ENCODE measurements at regions not wholly inside any gene's neighbourhood (a gene's known extent, or its start where the extent isn't known, plus 50 kb on each side); places are given as distances from the start of the nearest gene placed in this dataset.

DNA sequence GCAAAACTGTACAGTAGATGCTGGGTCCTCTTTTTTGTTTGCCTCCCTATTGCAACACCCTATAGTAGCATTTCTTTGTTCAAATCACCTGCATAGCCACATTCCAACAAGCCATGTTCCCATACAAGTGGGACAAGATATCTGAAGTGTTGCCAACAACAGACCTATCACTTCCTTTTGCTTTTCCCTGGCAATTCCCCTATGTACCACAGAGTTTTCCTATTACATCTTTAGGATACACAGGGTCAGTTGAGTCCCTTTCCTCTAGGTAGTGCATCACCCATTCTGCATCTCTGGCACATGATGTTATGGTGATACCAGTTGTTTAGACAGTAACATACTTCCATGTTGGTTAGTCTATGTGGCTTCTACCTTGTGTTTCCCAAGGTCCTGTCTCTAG, 125.1 kb upstream of the FBXL7 start:
- DNase-seq, result no peak
- H3K4me3 ChIP-seq (ENCODE audit: low read length), result no peak overlapping the region

DNA sequence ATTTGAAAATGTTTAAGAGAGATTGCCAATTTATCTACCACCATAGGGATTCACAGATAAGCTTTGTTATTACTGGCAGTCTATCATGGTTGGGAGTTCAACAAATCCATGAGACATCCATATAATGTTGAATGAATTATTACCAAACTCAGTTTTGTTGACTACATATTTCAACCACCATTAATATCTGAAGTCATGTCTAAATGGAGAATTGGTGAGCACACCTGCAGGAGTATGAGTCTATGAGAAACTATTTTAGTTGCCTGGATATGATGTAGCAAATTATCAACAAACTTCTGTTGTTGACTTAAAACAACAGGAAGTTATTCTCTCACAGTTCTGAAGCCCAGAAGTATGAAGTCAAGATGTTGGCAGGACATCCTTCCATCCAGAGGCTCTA, 126.8 kb upstream of the FBXL7 start:
- H3K4me1 ChIP-seq (ENCODE audit: control insufficient read depth, low read depth, low read length), result no peaks in the 10 kb centered on the region
- no peaks in the 10 kb centered on the region for H3K79me2 ChIP-seq (ENCODE audit: control insufficient read depth, insufficient read depth, low read length)
- no peak overlapping the region for H2BK5ac ChIP-seq (ENCODE audit: low read length)
- H3K27ac ChIP-seq (ENCODE audit: low read depth, low read length), result no peak overlapping the region
- H3K4ac ChIP-seq (ENCODE audit: low read depth, low read length), result no peak overlapping the region
- no peak overlapping the region for H3K9ac ChIP-seq (ENCODE audit: low read length)
- no peak overlapping the region for H3K4me2 ChIP-seq (ENCODE audit: low read length)
- no peak overlapping the region for H2AK5ac ChIP-seq (ENCODE audit: low read length)
- no peak overlapping the region for H4K5ac ChIP-seq (ENCODE audit: low read length)
- H2BK15ac ChIP-seq (replicated peaks; ENCODE audit: low read depth), result no peak overlapping the region
- no peak overlapping the region for H3K18ac ChIP-seq (ENCODE audit: low read length)
- no peak overlapping the region for H3K23ac ChIP-seq (ENCODE audit: low read length)
- no peak for DNase-seq
- no peaks in the 10 kb centered on the region for H3K27me3 ChIP-seq (ENCODE audit: insufficient read depth, low read length, poor library complexity)
- no peaks in the 10 kb centered on the region for H3K79me1 ChIP-seq (ENCODE audit: low read length)
- H3K56ac ChIP-seq (ENCODE audit: low read length), result no peak overlapping the region
- no peak overlapping the region for H2BK120ac ChIP-seq (ENCODE audit: low read depth, low read length)
- H3K4me3 ChIP-seq (ENCODE audit: low read length), result no peak overlapping the region
- no peaks in the 10 kb centered on the region for H3K36me3 ChIP-seq (ENCODE audit: control insufficient read depth, insufficient read depth, low read length)
- H4K8ac ChIP-seq (ENCODE audit: low read depth, low read length), result no peak overlapping the region

More for the DNA sequence above, 125.1 kb upstream of the FBXL7 start:
- Histone ChIP-seq H4K5ac (ENCODE audit: low read length) (no peak overlapping the region), H3K36me3 (ENCODE audit: control insufficient read depth, insufficient read depth, low read length) (no peaks in the 10 kb centered on the region), H3K56ac (ENCODE audit: low read length) (no peak overlapping the region), H3K79me1 (ENCODE audit: low read length) (no peaks in the 10 kb centered on the region), H2BK120ac (ENCODE audit: low read depth, low read length) (no peak overlapping the region), H3K9ac (ENCODE audit: low read length) (no peak overlapping the region), H2AK5ac (ENCODE audit: low read length) (no peak overlapping the region), H3K18ac (ENCODE audit: low read length) (no peak overlapping the region), H3K4ac (ENCODE audit: low read depth, low read length) (no peak overlapping the region), H3K4me1 (ENCODE audit: control insufficient read depth, low read depth, low read length) (no peaks in the 10 kb centered on the region), H3K4me2 (ENCODE audit: low read length) (no peak overlapping the region), H3K79me2 (ENCODE audit: control insufficient read depth, insufficient read depth, low read length) (no peaks in the 10 kb centered on the region), H3K27ac (ENCODE audit: low read depth, low read length) (no peak overlapping the region), H2BK15ac (replicated peaks; ENCODE audit: low read depth) (no peak overlapping the region), H3K23ac (ENCODE audit: low read length) (no peak overlapping the region), H3K27me3 (ENCODE audit: insufficient read depth, low read length, poor library complexity) (no peaks in the 10 kb centered on the region), H2BK5ac (ENCODE audit: low read length) (no peak overlapping the region), H4K8ac (ENCODE audit: low read depth, low read length) (no peak overlapping the region)

DNA sequence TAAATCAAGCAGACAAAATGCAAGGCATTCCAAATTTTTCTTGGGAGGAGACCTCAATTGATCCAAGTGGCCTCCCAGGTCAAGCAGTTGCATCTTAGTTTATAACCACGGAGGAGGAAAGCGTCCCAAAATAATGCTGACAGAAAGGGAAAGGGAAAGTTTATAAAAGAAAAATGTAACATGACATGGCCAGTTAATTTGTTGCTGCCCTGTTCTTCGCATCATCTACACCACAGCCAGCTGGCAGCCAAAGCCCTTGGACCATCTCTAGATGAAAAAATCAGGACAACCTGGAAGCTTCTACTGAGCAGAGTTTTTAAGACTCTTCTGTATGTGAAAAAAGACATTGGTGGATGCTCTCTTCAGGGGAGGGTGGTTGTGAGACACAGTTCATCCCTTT, 128.8 kb upstream of the FBXL7 start:
- H3K36me3 ChIP-seq (ENCODE audit: control insufficient read depth, insufficient read depth, low read length), result no peaks in the 10 kb centered on the region
- H2BK15ac ChIP-seq (replicated peaks; ENCODE audit: low read depth), result no peak overlapping the region
- H3K4me3 ChIP-seq (ENCODE audit: low read length), result no peak overlapping the region
- no peaks in the 10 kb centered on the region for H3K27me3 ChIP-seq (ENCODE audit: insufficient read depth, low read length, poor library complexity)
- no peak overlapping the region for H3K27ac ChIP-seq (ENCODE audit: low read depth, low read length)
- no peak overlapping the region for H3K9ac ChIP-seq (ENCODE audit: low read length)
- no peak overlapping the region for H4K8ac ChIP-seq (ENCODE audit: low read depth, low read length)
- no peaks in the 10 kb centered on the region for H3K79me2 ChIP-seq (ENCODE audit: control insufficient read depth, insufficient read depth, low read length)
- H3K4me1 ChIP-seq (ENCODE audit: control insufficient read depth, low read depth, low read length), result no peaks in the 10 kb centered on the region
- H4K5ac ChIP-seq (ENCODE audit: low read length), result no peak overlapping the region
- no peak overlapping the region for H3K18ac ChIP-seq (ENCODE audit: low read length)
- no peak overlapping the region for H3K4ac ChIP-seq (ENCODE audit: low read depth, low read length)
- H2BK5ac ChIP-seq (ENCODE audit: low read length), result no peak overlapping the region
- no peak for DNase-seq
- H3K4me2 ChIP-seq (ENCODE audit: low read length), result no peak overlapping the region
- no peaks in the 10 kb centered on the region for H3K79me1 ChIP-seq (ENCODE audit: low read length)
- H3K56ac ChIP-seq (ENCODE audit: low read length), result no peak overlapping the region
- no peak overlapping the region for H2BK120ac ChIP-seq (ENCODE audit: low read depth, low read length)
- no peak overlapping the region for H2AK5ac ChIP-seq (ENCODE audit: low read length)
- no peak overlapping the region for H3K23ac ChIP-seq (ENCODE audit: low read length)
- no CpG with 5 or more reads among the region's 3 CpGs for WGBS (ENCODE audit: extremely low coverage, insufficient coverage, low lambda C conversion rate)

DNA sequence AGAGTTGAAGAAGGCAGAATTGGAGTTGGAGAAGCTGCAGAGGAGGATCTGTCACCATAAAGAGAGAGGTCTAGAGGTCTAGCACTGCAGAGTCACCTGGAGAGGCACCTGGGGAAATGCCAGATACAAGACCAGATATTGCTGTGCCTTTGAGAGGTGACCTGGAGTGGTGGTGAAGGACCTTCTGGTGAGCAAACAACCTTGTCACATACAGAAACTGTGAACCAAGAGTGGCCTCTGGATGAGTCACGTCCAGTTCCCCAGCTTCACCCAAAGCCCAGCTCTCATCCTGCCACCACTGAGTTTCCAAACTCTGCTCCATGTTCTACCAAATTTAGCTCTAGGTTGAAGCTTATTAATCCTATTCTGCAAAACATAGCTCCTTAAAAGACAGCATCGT, 131.1 kb upstream of the FBXL7 start:
- Histone ChIP-seq H3K27ac (ENCODE audit: low read depth, low read length) (no peak overlapping the region), H2BK120ac (ENCODE audit: low read depth, low read length) (no peak overlapping the region), H3K18ac (ENCODE audit: low read length) (no peak overlapping the region), H4K5ac (ENCODE audit: low read length) (no peak overlapping the region), H3K4me3 (ENCODE audit: low read length) (no peak overlapping the region), H2AK5ac (ENCODE audit: low read length) (no peak overlapping the region), H3K4me1 (ENCODE audit: control insufficient read depth, low read depth, low read length) (no peaks in the 10 kb centered on the region), H3K79me1 (ENCODE audit: low read length) (no peaks in the 10 kb centered on the region), H2BK5ac (ENCODE audit: low read length) (no peak overlapping the region), H3K4ac (ENCODE audit: low read depth, low read length) (no peak overlapping the region), H3K23ac (ENCODE audit: low read length) (no peak overlapping the region), H2BK15ac (replicated peaks; ENCODE audit: low read depth) (no peak overlapping the region), H3K27me3 (ENCODE audit: insufficient read depth, low read length, poor library complexity) (no peaks in the 10 kb centered on the region), H4K8ac (ENCODE audit: low read depth, low read length) (no peak overlapping the region), H3K56ac (ENCODE audit: low read length) (no peak overlapping the region), H3K4me2 (ENCODE audit: low read length) (no peak overlapping the region), H3K9ac (ENCODE audit: low read length) (no peak overlapping the region), H3K36me3 (ENCODE audit: control insufficient read depth, insufficient read depth, low read length) (no peaks in the 10 kb centered on the region), H3K79me2 (ENCODE audit: control insufficient read depth, insufficient read depth, low read length) (no peaks in the 10 kb centered on the region)
- no peak for DNase-seq
- no CpG with 5 or more reads among the region's 2 CpGs for WGBS (ENCODE audit: extremely low coverage, insufficient coverage, low lambda C conversion rate)

DNA sequence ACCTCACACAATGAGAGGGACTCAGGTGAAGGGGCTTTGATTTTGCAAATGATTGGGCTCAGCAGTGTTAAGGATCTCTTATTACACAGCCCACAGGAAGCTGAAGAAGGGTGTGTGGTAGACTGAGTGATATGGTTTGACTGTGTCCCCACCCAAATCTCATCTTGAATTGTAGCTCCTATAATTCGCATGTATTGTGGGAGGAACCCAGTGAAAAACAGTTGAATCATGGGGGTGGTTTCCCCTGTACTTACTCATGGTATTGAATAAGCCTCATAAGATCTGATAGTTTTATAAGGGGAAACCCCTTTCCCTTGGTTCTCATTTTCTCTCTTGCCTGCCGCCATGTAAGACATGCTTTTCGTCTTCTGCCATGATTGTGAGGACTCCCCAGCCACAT, 132.5 kb upstream of the FBXL7 start:
- no peak overlapping the region for H2BK120ac ChIP-seq (ENCODE audit: low read depth, low read length)
- H3K4me1 ChIP-seq (ENCODE audit: control insufficient read depth, low read depth, low read length), result no peaks in the 10 kb centered on the region
- DNase-seq, result no peak
- no peak overlapping the region for H4K8ac ChIP-seq (ENCODE audit: low read depth, low read length)
- no peak overlapping the region for H3K56ac ChIP-seq (ENCODE audit: low read length)
- H2AK5ac ChIP-seq (ENCODE audit: low read length), result no peak overlapping the region
- H3K9ac ChIP-seq (ENCODE audit: low read length), result no peak overlapping the region
- no peak overlapping the region for H3K18ac ChIP-seq (ENCODE audit: low read length)
- no peaks in the 10 kb centered on the region for H3K79me2 ChIP-seq (ENCODE audit: control insufficient read depth, insufficient read depth, low read length)
- no peak overlapping the region for H3K4ac ChIP-seq (ENCODE audit: low read depth, low read length)
- H4K5ac ChIP-seq (ENCODE audit: low read length), result no peak overlapping the region
- no peak overlapping the region for H3K4me3 ChIP-seq (ENCODE audit: low read length)
- no peaks in the 10 kb centered on the region for H3K79me1 ChIP-seq (ENCODE audit: low read length)
- no CpG with 5 or more reads among the region's 3 CpGs for WGBS (ENCODE audit: extremely low coverage, insufficient coverage, low lambda C conversion rate)
- no peak overlapping the region for H3K27ac ChIP-seq (ENCODE audit: low read depth, low read length)
- no peak overlapping the region for H3K23ac ChIP-seq (ENCODE audit: low read length)
- H2BK5ac ChIP-seq (ENCODE audit: low read length), result no peak overlapping the region
- no peaks in the 10 kb centered on the region for H3K36me3 ChIP-seq (ENCODE audit: control insufficient read depth, insufficient read depth, low read length)
- no peak overlapping the region for H2BK15ac ChIP-seq (replicated peaks; ENCODE audit: low read depth)
- H3K4me2 ChIP-seq (ENCODE audit: low read length), result no peak overlapping the region
- H3K27me3 ChIP-seq (ENCODE audit: insufficient read depth, low read length, poor library complexity), result no peaks in the 10 kb centered on the region

DNA sequence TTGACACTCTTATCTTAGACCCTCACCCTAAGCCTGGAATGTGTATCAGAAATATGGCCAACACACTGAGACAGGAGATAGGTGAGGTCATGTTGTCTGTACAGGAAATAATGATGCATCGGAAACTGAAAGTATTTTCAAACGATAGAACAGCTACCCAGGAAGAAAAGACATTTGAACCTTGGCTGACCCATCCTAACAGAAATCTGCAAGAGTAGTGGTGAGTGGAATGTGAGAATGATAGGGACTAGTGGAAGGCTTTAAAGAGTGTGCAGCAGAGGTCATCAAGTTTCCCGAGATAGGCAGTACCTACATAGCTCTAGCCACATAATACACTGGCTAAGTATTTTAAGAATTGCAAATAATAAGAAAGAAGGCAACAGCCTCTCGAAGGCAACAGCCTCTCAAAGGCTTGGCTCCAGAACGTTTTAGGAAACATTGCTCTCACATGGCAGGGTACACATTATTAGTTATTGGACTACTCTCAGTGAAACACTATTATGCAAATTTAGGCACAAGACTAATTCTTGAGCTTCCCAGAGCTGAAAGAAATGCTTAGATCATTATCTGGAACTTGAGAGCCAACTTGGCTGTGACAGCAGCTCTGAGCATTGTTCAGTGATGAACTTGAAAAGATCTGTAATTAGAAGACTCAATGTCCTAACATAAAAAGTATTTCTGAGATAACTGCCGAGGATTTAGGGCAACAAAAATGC, 133.1 kb upstream of the FBXL7 start:
- no peak overlapping the region for H3K18ac ChIP-seq (ENCODE audit: low read length)
- no peak overlapping the region for H2BK120ac ChIP-seq (ENCODE audit: low read depth, low read length)
- no peaks in the 10 kb centered on the region for H3K79me2 ChIP-seq (ENCODE audit: control insufficient read depth, insufficient read depth, low read length)
- no peak overlapping the region for H4K5ac ChIP-seq (ENCODE audit: low read length)
- no peak overlapping the region for H3K4ac ChIP-seq (ENCODE audit: low read depth, low read length)
- no peak overlapping the region for H3K23ac ChIP-seq (ENCODE audit: low read length)
- no peak overlapping the region for H3K4me2 ChIP-seq (ENCODE audit: low read length)
- no peak overlapping the region for H3K56ac ChIP-seq (ENCODE audit: low read length)
- no peaks in the 10 kb centered on the region for H3K36me3 ChIP-seq (ENCODE audit: control insufficient read depth, insufficient read depth, low read length)
- H3K4me1 ChIP-seq (ENCODE audit: control insufficient read depth, low read depth, low read length), result no peaks in the 10 kb centered on the region
- no peaks in the 10 kb centered on the region for H3K27me3 ChIP-seq (ENCODE audit: insufficient read depth, low read length, poor library complexity)
- H3K27ac ChIP-seq (ENCODE audit: low read depth, low read length), result no peak overlapping the region
- no peak overlapping the region for H2AK5ac ChIP-seq (ENCODE audit: low read length)
- no peak overlapping the region for H4K8ac ChIP-seq (ENCODE audit: low read depth, low read length)
- H3K4me3 ChIP-seq (ENCODE audit: low read length), result no peak overlapping the region
- no peak overlapping the region for H3K9ac ChIP-seq (ENCODE audit: low read length)
- WGBS (ENCODE audit: extremely low coverage, insufficient coverage, low lambda C conversion rate), result no CpG with 5 or more reads among the region's 6 CpGs
- no peak for DNase-seq
- H2BK15ac ChIP-seq (replicated peaks; ENCODE audit: low read depth), result no peak overlapping the region
- H2BK5ac ChIP-seq (ENCODE audit: low read length), result no peak overlapping the region
- H3K79me1 ChIP-seq (ENCODE audit: low read length), result no peaks in the 10 kb centered on the region
